GM23338 (cell line): ENCODE measurements at regions not wholly inside any gene's neighbourhood (a gene's known extent, or its start where the extent isn't known, plus 50 kb on each side); places are given as distances from the start of the nearest gene placed in this dataset.

Experiments used
- CREB1 ChIP-seq: fragments of 250-450 bp; sonication (Bioruptor Pico); IDR thresholded peaks from 2 replicates; pipeline ENCODE4 v1.5.0; 2020; ENCODE audit warnings: low read depth, mild to moderate bottlenecking, moderate library complexity
- CTCF ChIP-seq, 2 experiments: fragments of 200-600 bp in 1 of 2; sonication (generic) in 1 of 2; conservative IDR thresholded peaks; 2 replicates each; pipeline versions ENCODE4 v1.5.1 to v1.6.1; 2016 to 2017; ENCODE audit warnings: antibody characterized with exemption in 2 of 2, low read depth in 2 of 2, mild to moderate bottlenecking in 2 of 2, moderate library complexity in 1 of 2
- ETS1 ChIP-seq: IDR thresholded peaks from 2 replicates; pipeline ENCODE4 v1.6.1; 2016; ENCODE audit warnings: antibody characterized with exemption
- EZH2 ChIP-seq: fragments of 200-600 bp; sonication (generic); IDR thresholded peaks from one replicate; pipeline ENCODE4 v1.8.0; 2017; ENCODE audit warnings: antibody characterized with exemption, mild to moderate bottlenecking, low read depth; ENCODE audit not compliant: unreplicated experiment
- EZH2phosphoT487 ChIP-seq: fragments of 200-600 bp; sonication (generic); IDR thresholded peaks from one replicate; pipeline ENCODE4 v1.8.1; 2018; ENCODE audit warnings: antibody characterized with exemption; ENCODE audit not compliant: unreplicated experiment
- JUNB ChIP-seq: IDR thresholded peaks from one replicate; pipeline ENCODE4 v1.6.1; 2016; ENCODE audit warnings: antibody characterized with exemption; ENCODE audit not compliant: unreplicated experiment
- NANOG ChIP-seq: IDR thresholded peaks from 2 replicates; pipeline ENCODE4 v1.6.1; 2016; ENCODE audit warnings: antibody characterized with exemption, borderline replicate concordance
- POLR2AphosphoS5 ChIP-seq: IDR thresholded peaks from 2 replicates; pipeline ENCODE4 v1.6.1; 2016; ENCODE audit warnings: antibody characterized with exemption, low read depth
- STAT1 ChIP-seq: IDR thresholded peaks from one replicate; pipeline ENCODE4 v1.6.1; 2016; ENCODE audit warnings: antibody characterized with exemption; ENCODE audit not compliant: unreplicated experiment
- ZNF114 ChIP-seq: fragments of 250-450 bp; sonication (Bioruptor Pico); IDR thresholded peaks from 2 replicates; pipeline ENCODE4 v1.5.0; 2020; ENCODE audit warnings: mild to moderate bottlenecking, moderate library complexity
- ZNF331 ChIP-seq: fragments of 250-450 bp; sonication (Bioruptor Pico); IDR thresholded peaks from 2 replicates; pipeline ENCODE4 v1.5.0; 2020; ENCODE audit warnings: low read depth, mild to moderate bottlenecking, moderate library complexity
- TF ChIP-seq, protein P1 (sequence below): IDR thresholded peaks from one replicate; pipeline ENCODE4 v1.6.1; 2018; ENCODE audit warnings: antibody characterized with exemption; ENCODE audit not compliant: unreplicated experiment

DNA sequence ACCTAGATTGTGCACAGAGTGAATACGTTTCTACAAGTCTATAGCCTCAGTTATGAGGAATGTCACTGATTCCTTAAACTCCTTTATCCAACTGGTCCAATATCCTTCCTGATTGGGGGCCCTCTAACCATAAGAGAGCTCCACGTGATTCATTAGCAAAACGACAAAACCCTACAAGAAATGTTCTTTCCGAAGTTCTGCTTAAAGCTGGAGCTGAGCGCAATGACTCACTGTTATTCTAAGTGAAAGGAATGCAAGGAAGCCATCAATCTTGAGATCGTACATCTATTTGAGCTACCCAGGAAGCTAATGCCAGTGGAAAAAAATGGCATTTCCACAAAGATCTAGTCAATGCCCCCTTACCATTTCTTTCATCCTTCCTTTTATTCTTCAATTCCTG, 354.9 kb upstream of the CDH20 start:
- TF ChIP-seq CTCF (conservative IDR thresholded peaks at IDR 0.05; ENCODE audit: low read depth in 2 of 2), result no peak
- no peak for TF ChIP-seq ETS1
- TF ChIP-seq POLR2AphosphoS5, result no peak
- TF ChIP-seq EZH2phosphoT487, result no peak
- no peak for TF ChIP-seq JUNB
- no peak for TF ChIP-seq CREB1
- TF ChIP-seq EZH2, result no peak
- TF ChIP-seq, protein P1, sequence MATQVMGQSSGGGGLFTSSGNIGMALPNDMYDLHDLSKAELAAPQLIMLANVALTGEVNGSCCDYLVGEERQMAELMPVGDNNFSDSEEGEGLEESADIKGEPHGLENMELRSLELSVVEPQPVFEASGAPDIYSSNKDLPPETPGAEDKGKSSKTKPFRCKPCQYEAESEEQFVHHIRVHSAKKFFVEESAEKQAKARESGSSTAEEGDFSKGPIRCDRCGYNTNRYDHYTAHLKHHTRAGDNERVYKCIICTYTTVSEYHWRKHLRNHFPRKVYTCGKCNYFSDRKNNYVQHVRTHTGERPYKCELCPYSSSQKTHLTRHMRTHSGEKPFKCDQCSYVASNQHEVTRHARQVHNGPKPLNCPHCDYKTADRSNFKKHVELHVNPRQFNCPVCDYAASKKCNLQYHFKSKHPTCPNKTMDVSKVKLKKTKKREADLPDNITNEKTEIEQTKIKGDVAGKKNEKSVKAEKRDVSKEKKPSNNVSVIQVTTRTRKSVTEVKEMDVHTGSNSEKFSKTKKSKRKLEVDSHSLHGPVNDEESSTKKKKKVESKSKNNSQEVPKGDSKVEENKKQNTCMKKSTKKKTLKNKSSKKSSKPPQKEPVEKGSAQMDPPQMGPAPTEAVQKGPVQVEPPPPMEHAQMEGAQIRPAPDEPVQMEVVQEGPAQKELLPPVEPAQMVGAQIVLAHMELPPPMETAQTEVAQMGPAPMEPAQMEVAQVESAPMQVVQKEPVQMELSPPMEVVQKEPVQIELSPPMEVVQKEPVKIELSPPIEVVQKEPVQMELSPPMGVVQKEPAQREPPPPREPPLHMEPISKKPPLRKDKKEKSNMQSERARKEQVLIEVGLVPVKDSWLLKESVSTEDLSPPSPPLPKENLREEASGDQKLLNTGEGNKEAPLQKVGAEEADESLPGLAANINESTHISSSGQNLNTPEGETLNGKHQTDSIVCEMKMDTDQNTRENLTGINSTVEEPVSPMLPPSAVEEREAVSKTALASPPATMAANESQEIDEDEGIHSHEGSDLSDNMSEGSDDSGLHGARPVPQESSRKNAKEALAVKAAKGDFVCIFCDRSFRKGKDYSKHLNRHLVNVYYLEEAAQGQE, result no peak
- TF ChIP-seq ZNF331 (CRISPR knock-in tag), result no peak
- no peak for TF ChIP-seq NANOG
- no peak for TF ChIP-seq STAT1
- no peak for TF ChIP-seq ZNF114
